Lower leg skin (tissue), 4 donors: ENCODE measurements at regions not wholly inside any gene's neighbourhood (a gene's known extent, or its start where the extent isn't known, plus 50 kb on each side); places are given as distances from the start of the nearest gene placed in this dataset.

Experiments
- DNase-seq, 2 donors: peaks; one replicate each; pipeline ENCODE4 v3.0.0-alpha.2; 2019; ENCODE audit warnings: low spot score in 2 of 2
- H3K4me3 ChIP-seq: fragments of 200-600 bp; sonication (generic); 2 replicates; pipeline ENCODE4 v1.5.1; 2017; ENCODE audit warnings: mild to moderate bottlenecking, low read depth; ENCODE audit not compliant: poor library complexity, severe bottlenecking
- POLR2A ChIP-seq, 2 donors: fragments of 450-650 bp; IDR thresholded peaks; one replicate each; pipeline ENCODE4 v1.6.1; 2016 to 2017; ENCODE audit warnings: antibody characterized with exemption in 2 of 2, mild to moderate bottlenecking in 1 of 2, moderate library complexity in 1 of 2
- WGBS, 2 donors: methylation state at CpG; one replicate each; pipeline ENCODE4 v1.1.5; 2018; 5-methylcytosine and 5-hydroxymethylcytosine counted together
- intact Hi-C: fragments of 100-400 bp; cut with DNase I; formaldehyde crosslinking; loops from one replicate; pipeline ENCODE4 v1.15.0; 2023; ENCODE audit warnings: low total_unique reads
- TF ChIP-seq, protein P1 (sequence below), 3 donors: fragments of 450-650 bp; IDR thresholded peaks; one replicate each; pipeline ENCODE4 v1.5.1; 2016; ENCODE audit warnings: antibody characterized with exemption in 3 of 3, mild to moderate bottlenecking in 3 of 3, moderate library complexity in 2 of 3

- no peak overlapping the region for H3K4me3 ChIP-seq
- DNase-seq: peak in 1 of 2 donors; percentile 31
- TF ChIP-seq, protein P1, sequence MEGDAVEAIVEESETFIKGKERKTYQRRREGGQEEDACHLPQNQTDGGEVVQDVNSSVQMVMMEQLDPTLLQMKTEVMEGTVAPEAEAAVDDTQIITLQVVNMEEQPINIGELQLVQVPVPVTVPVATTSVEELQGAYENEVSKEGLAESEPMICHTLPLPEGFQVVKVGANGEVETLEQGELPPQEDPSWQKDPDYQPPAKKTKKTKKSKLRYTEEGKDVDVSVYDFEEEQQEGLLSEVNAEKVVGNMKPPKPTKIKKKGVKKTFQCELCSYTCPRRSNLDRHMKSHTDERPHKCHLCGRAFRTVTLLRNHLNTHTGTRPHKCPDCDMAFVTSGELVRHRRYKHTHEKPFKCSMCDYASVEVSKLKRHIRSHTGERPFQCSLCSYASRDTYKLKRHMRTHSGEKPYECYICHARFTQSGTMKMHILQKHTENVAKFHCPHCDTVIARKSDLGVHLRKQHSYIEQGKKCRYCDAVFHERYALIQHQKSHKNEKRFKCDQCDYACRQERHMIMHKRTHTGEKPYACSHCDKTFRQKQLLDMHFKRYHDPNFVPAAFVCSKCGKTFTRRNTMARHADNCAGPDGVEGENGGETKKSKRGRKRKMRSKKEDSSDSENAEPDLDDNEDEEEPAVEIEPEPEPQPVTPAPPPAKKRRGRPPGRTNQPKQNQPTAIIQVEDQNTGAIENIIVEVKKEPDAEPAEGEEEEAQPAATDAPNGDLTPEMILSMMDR (IDR thresholded peaks at IDR 0.05): no peak
- TF ChIP-seq POLR2A (IDR thresholded peaks at IDR 0.05): no peak
- intact Hi-C loops: no loop called here
- WGBS, 2 donors: 79 to 88% methylated on average over 3 of the region's 3 CpGs
Measured at GRCh38 chr10:78814407-78814806, 254.4 kb upstream of the ZMIZ1 start.

DNA sequence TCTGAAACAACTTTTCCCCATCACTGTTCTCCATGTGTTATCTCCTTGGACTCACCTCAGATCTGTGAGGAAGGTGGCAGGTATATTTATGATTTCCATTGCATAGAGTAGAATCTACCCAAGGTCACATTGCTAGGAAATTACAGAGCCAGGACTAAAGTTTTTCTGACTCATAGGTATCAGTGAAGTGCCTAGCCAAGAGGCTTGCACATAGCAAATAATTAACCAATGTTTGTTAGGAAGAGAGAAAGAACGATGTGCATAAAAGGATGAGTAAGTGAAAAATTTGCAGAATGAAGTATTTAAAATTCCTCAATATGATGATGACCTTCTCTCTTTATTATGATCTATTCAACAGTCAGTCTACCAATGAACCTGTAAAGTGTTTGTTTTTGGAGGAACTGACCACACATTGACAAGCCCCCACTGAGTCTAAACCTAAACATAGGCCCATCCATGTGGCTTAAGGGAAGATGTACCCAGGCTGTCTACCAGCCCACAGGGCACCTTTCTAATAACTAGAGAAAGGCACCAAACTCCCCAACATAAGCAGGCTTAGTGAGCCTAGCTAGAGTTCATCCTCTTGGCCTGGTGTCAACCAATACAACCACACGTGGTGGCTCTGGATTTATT, 252.9 kb upstream of the ZMIZ1 start:
- 68 to 80% methylated on average over 2 of the region's 2 CpGs for WGBS, 2 donors
- DNase-seq: no peak
- TF ChIP-seq POLR2A (IDR thresholded peaks at IDR 0.05): no peak
- TF ChIP-seq, protein P1 (IDR thresholded peaks at IDR 0.05): no peak
- H3K4me3 ChIP-seq: no peak overlapping the region
- intact Hi-C loops: no loop called here

GRCh38 chr10:78817361-78817760, 251.4 kb upstream of the ZMIZ1 start:
- peak in 1 of 2 donors; percentile 31 for DNase-seq
- intact Hi-C loops: no loop called here
- no peak overlapping the region for H3K4me3 ChIP-seq
- 58 to 61% methylated on average over 3 of the region's 3 CpGs for WGBS, 2 donors
- TF ChIP-seq, protein P1 (IDR thresholded peaks at IDR 0.05): no peak
- no peak for TF ChIP-seq POLR2A (IDR thresholded peaks at IDR 0.05)

DNA sequence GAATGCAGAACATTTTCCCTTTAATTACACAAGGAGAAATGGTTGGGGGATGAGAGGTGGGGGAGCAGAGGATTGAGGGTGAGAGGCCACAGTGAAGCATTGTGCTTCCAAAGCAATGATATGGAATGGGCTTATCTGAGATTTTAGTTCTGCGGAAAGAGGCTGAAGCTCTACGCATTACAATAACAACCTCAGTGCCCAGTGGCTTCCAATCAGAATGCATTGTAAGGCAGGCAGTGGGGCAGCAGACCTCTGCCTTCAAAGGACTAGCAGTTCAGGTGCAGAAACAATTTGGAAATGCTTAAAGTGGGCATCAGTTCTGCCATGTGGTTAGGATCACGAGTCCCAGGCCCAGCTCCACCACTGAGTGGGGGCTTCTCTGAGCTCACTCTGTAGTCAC, 251.0 kb upstream of the ZMIZ1 start:
- H3K4me3 ChIP-seq: no peak overlapping the region
- 95 to 98% methylated on average over 3 of the region's 3 CpGs for WGBS, 2 donors
- no peak for TF ChIP-seq POLR2A (IDR thresholded peaks at IDR 0.05)
- TF ChIP-seq, protein P1 (IDR thresholded peaks at IDR 0.05): no peak
- intact Hi-C loops: no loop called here
- DNase-seq: no peak

DNA sequence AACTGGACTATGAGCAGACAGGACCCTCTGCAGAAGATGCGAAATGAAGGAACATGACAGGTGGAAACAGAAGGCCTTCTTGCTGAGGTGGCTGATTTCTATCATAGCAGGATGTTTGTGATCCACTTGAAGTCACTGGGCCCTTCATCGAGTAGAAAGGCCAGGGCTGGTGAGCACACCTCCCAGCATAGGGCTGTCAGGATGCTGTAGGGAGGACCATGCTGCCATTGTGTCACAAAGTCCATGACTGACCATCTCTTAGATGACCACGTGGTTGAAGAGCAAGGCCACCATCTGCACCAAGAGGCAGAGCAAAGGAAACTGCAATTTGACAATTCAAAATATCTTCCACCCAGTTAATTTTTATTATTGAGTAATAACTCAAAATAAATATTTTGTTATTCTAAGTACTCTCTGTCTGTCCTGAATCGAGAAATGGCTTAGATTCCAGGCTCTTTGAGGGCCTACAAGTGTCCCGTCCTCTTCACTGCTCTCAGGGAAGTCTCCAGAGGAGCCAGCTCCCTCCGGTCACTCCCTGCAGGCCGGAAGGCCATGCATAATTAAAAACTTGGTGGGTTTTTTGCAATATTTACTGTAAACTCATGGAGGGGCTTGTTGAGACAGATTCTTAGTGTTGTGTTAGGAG, 249.3 kb upstream of the ZMIZ1 start:
- no peak overlapping the region for H3K4me3 ChIP-seq
- TF ChIP-seq, protein P1 (IDR thresholded peaks at IDR 0.05): no peak
- no peak for TF ChIP-seq POLR2A (IDR thresholded peaks at IDR 0.05)
- WGBS, 2 donors: 88 to 89% methylated on average over 7 of the region's 7 CpGs
- DNase-seq: no peak
- intact Hi-C loops: no loop called here

DNA sequence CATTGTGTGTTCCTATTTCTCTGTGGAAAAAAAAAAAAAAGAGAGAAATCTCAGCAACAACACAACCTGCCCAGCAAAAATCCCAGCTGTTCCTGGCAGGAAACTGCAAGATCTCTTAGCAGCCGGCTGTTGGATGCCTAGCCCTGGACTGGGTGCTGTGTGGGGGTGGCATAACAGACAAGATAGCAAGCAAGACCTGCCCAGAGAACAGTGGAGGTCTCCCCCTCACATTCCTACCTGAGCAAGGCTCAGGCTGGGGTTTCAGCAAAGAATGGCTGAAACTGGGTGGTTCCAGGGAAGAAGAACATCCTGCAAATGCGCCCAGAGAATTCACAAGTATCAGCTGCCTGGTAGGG, 248.8 kb upstream of the ZMIZ1 start:
- intact Hi-C loops: no loop called here
- no peak for TF ChIP-seq POLR2A (IDR thresholded peaks at IDR 0.05)
- TF ChIP-seq, protein P1 (IDR thresholded peaks at IDR 0.05): no peak
- 54 to 76% methylated on average over 2 of the region's 2 CpGs for WGBS, 2 donors
- DNase-seq: no peak
- H3K4me3 ChIP-seq: no peak overlapping the region
